Activated T-cell treated with anti-CD3 and anti-CD28 coated beads, Interleukin-2, amount 50 U/mL, for 4 hours (primary cell): ENCODE measurements at regions not wholly inside any gene's neighbourhood (a gene's known extent, or its start where the extent isn't known, plus 50 kb on each side); places are given as distances from the start of the nearest gene placed in this dataset.

Experiments used
- ATAC-seq, 2 donors: fragments of 200-7000 bp; cut with Tn5 transposase; one replicate each; pipeline ENCODE4 v1.10.0; 2021
- DNase-seq: peaks from one replicate; pipeline ENCODE4 v3.0.0-alpha.2; 2020
- H3K27me3 Mint-ChIP-seq: one replicate; pipeline ENCODE4 v1.8.0; 2021; ENCODE audit warnings: low read depth, mixed read lengths
- H3K36me3 Mint-ChIP-seq: one replicate; pipeline ENCODE4 v1.8.0; 2022; ENCODE audit warnings: mixed read lengths; ENCODE audit not compliant: insufficient read depth
- H3K4me1 Mint-ChIP-seq: one replicate; pipeline ENCODE4 v1.8.0; 2021; ENCODE audit warnings: low read depth, mixed read lengths
- H3K4me3 Mint-ChIP-seq: one replicate; pipeline ENCODE4 v1.8.0; 2021; ENCODE audit warnings: mild to moderate bottlenecking, moderate library complexity, mixed read lengths
- H3K9me3 Mint-ChIP-seq: one replicate; pipeline ENCODE4 v1.8.0; 2021; ENCODE audit warnings: mixed read lengths

DNA sequence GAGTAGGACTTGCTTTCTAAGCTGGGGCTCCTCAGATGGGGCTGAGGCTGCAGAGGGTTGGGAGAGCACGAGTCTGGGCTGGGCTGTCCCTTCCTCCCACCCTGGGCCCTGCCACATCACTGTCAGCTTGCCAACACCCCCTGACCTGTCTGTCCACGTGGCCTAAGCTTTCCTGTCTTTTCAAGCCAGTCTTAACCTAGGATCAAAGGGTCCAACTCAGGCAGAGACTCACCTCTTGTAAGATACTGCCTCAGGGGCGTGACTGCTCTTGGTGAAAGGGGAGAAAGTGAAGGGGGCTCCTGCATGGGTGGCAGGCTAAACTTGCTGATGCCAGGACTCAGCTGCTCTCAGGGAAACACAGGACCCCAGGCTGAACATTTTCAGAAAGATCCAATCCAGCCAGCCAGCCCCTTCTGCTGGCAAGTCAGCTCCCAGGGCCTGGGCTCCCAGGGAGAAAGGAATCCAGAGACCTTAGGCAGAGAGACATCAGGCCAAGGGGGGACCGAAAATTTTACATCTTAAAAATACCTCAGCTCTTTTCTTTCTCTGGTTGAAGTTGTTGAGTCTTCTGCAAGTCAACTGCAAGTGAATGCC lies 144.2 kb upstream of the ID2 start:
- Mint-ChIP-seq H3K4me1 (peaks cover 59% of the 10 kb centered on the region), H3K27me3 (no peaks in the 10 kb centered on the region), H3K9me3 (peaks cover 3% of the 10 kb centered on the region), H3K4me3 (no peak overlapping the region), H3K36me3 (no peaks in the 10 kb centered on the region)
- no peak for ATAC-seq
- DNase-seq: no peak

GRCh38 chr2:8538531-8538930 lies 143.3 kb upstream of the ID2 start:
- peaks cover 67% of the 10 kb centered on the region for H3K4me1 Mint-ChIP-seq
- ATAC-seq: no peak
- H3K4me3 Mint-ChIP-seq: no peak overlapping the region
- no peaks in the 10 kb centered on the region for H3K9me3 Mint-ChIP-seq
- no peaks in the 10 kb centered on the region for H3K36me3 Mint-ChIP-seq
- no peaks in the 10 kb centered on the region for H3K27me3 Mint-ChIP-seq
- DNase-seq: no peak

DNA sequence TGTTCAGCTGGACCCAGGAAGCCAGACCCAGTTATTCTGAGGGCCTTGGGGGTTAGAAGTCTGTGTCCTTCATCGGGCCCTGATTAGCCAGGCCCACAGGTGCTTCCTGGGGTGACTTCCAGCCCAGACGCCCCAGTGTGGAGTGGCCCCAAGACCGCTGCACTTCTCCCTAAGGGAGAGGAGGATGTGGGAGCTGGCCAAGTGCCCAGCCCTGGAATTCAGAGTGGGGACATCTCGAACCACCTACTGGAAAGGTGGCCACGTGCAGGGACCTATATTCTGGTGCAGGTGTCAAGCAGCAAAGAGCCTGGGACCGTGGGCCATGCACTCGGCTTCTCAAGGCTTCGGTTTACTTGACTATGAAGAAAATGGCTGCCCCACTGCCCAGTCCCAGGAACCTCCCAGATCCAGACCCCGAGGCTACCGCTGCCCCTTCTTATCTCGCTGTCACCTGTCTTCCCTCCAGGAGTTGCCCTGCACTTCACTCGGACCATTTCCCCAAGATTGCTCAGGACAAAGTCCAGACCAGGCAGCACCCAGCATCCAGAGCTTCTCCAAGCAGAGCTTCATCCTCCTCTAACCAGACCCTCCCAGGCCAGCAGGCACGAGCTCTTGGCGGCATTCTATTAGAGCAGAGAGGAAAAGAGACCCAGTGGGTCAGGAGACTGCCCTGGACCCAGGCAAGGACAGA lies 142.8 kb upstream of the ID2 start:
- no peaks in the 10 kb centered on the region for H3K9me3 Mint-ChIP-seq
- DNase-seq: no peak

GRCh38 chr2:8539743-8540551 lies 141.9 kb upstream of the ID2 start:
- ATAC-seq: no peak
- Mint-ChIP-seq H3K4me3 (no peak overlapping the region), H3K36me3 (no peaks in the 10 kb centered on the region), H3K4me1 (peaks cover 81% of the 10 kb centered on the region), H3K27me3 (no peaks in the 10 kb centered on the region), H3K9me3 (no peaks in the 10 kb centered on the region)
- no peak for DNase-seq

More for the DNA sequence above, 142.8 kb upstream of the ID2 start:
- ATAC-seq: no peak
- H3K36me3 Mint-ChIP-seq: no peaks in the 10 kb centered on the region
- H3K27me3 Mint-ChIP-seq: no peaks in the 10 kb centered on the region
- no peak overlapping the region for H3K4me3 Mint-ChIP-seq
- peaks cover 72% of the 10 kb centered on the region for H3K4me1 Mint-ChIP-seq

GRCh38 chr2:8540552-8541055 lies 141.3 kb upstream of the ID2 start:
- Mint-ChIP-seq H3K27me3 (no peaks in the 10 kb centered on the region), H3K4me3 (no peak overlapping the region), H3K9me3 (no peaks in the 10 kb centered on the region), H3K36me3 (no peaks in the 10 kb centered on the region), H3K4me1 (peaks cover 86% of the 10 kb centered on the region)
- no peak for DNase-seq
- no peak for ATAC-seq

- no peak for DNase-seq
- H3K9me3 Mint-ChIP-seq: no peaks in the 10 kb centered on the region
Measured at GRCh38 chr2:8541223-8541622, 140.6 kb upstream of the ID2 start.

GRCh38 chr2:8541636-8542035 lies 140.2 kb upstream of the ID2 start:
- Mint-ChIP-seq H3K27me3 (no peaks in the 10 kb centered on the region), H3K36me3 (no peaks in the 10 kb centered on the region), H3K9me3 (no peaks in the 10 kb centered on the region), H3K4me1 (peaks cover 85% of the 10 kb centered on the region), H3K4me3 (peak overlapping the region; percentile 2)
- DNase-seq (no peak), ATAC-seq (no peak)

More at GRCh38 chr2:8541223-8541622, 140.6 kb upstream of the ID2 start:
- Mint-ChIP-seq H3K4me1 (peaks cover 85% of the 10 kb centered on the region), H3K4me3 (peak overlapping the region; percentile 2), H3K36me3 (no peaks in the 10 kb centered on the region), H3K27me3 (no peaks in the 10 kb centered on the region)
- ATAC-seq: no peak

DNA sequence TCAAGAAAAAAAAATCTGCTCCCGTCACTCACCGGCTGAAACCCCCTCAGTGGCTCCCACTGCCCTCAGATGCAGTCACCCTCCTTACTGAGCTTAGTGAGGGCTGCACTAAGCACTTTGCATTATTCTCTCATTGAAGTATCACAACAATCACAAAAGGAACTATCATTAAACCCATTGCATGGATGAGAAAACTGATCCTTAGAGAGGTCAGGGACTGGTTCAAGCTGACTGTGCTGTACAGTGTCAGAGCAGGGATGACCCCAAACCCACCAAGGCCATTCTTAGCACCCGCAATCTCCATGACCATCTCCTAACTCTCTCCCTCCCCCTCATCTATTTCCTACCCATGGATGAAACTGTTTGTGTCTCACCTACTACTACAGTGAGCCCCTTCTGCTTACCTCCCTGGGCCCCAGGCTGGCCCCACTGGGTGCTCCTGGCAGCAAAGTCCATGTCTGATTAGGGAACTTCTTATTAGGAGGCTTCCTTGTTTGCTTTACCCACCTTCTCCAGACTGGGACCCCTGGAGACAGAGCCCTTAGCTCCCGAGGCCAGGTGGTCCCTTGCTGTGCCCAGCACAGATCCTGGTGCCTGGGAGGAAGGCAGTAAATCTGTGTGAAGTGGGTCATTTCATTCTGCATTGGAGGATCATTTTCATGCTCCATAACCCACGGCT lies 139.3 kb upstream of the ID2 start:
- no peaks in the 10 kb centered on the region for H3K36me3 Mint-ChIP-seq
- H3K4me3 Mint-ChIP-seq: peak overlapping the region; percentile 43
- H3K9me3 Mint-ChIP-seq: no peaks in the 10 kb centered on the region
- DNase-seq: no peak
- H3K4me1 Mint-ChIP-seq: peaks cover 88% of the 10 kb centered on the region
- peaks cover 3% of the 10 kb centered on the region for H3K27me3 Mint-ChIP-seq
- no peak for ATAC-seq

DNA sequence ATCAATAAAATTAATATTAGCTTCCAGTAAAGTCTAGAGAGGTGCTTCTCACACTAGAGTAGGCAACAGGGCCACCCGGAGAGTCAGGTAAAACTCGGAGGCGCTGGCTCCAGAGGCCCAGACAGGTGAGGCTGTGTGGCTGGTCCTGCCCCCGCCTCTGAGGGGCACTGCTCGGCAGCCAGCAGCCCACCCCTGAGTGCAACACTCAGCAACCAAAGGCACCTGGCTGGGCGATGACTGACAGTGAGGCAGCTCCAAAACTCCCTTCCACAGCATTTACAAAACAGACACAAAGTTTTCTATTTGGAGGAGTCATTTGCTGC lies 138.8 kb upstream of the ID2 start:
- H3K27me3 Mint-ChIP-seq: peaks cover 3% of the 10 kb centered on the region
- no peaks in the 10 kb centered on the region for H3K9me3 Mint-ChIP-seq
- ATAC-seq: peak; percentile 61 to 62
- DNase-seq: peak; percentile 40
- H3K4me3 Mint-ChIP-seq: peak overlapping the region; percentile 43
- peaks cover 89% of the 10 kb centered on the region for H3K4me1 Mint-ChIP-seq
- no peaks in the 10 kb centered on the region for H3K36me3 Mint-ChIP-seq

GRCh38 chr2:8543383-8544170 lies 138.3 kb upstream of the ID2 start:
- Mint-ChIP-seq H3K4me3 (peak overlapping the region; percentile 59), H3K9me3 (no peaks in the 10 kb centered on the region), H3K27me3 (peaks cover 3% of the 10 kb centered on the region), H3K4me1 (peaks cover 88% of the 10 kb centered on the region), H3K36me3 (no peaks in the 10 kb centered on the region)
- DNase-seq (peak; percentile 27), ATAC-seq (peak; percentile 75 to 76)

GRCh38 chr2:8544171-8544785 lies 137.6 kb upstream of the ID2 start:
- no peak for DNase-seq

GRCh38 chr2:8544786-8545694 lies 136.8 kb upstream of the ID2 start:
- Mint-ChIP-seq H3K4me3 (peak overlapping the region; percentile 47), H3K4me1 (peaks cover 78% of the 10 kb centered on the region), H3K9me3 (no peaks in the 10 kb centered on the region), H3K36me3 (no peaks in the 10 kb centered on the region), H3K27me3 (peaks cover 3% of the 10 kb centered on the region)
- DNase-seq: peak; percentile 85
- ATAC-seq: peak; percentile 58 to 63

More at GRCh38 chr2:8544171-8544785, 137.6 kb upstream of the ID2 start:
- Mint-ChIP-seq H3K36me3 (no peaks in the 10 kb centered on the region), H3K4me3 (peak overlapping the region; percentile 48), H3K9me3 (no peaks in the 10 kb centered on the region), H3K27me3 (peaks cover 3% of the 10 kb centered on the region), H3K4me1 (peaks cover 85% of the 10 kb centered on the region)
- ATAC-seq: no peak
